Mesenchymal stem cell (in vitro differentiated cells and primary cell): ENCODE measurements at regions not wholly inside any gene's neighbourhood (a gene's known extent, or its start where the extent isn't known, plus 50 kb on each side); places are given as distances from the start of the nearest gene placed in this dataset.

Experiments
- DNase-seq: peaks from one replicate; pipeline ENCODE4 v3.0.0-alpha.2; 2013
- H2AFZ ChIP-seq: one replicate; pipeline ENCODE4 v1.6.1; 2013; ENCODE audit warnings: low read depth, mild to moderate bottlenecking, control low read depth, inconsistent platforms, low read length, moderate library complexity
- H2AK5ac ChIP-seq: 2 replicates; pipeline ENCODE4 v1.6.1; 2013; ENCODE audit warnings: low read length, moderate library complexity, mild to moderate bottlenecking, inconsistent platforms; ENCODE audit not compliant: severe bottlenecking
- H2BK120ac ChIP-seq: one replicate; pipeline ENCODE4 v1.6.1; 2013; ENCODE audit warnings: low read depth, mild to moderate bottlenecking, inconsistent platforms, low read length, moderate library complexity
- H2BK12ac ChIP-seq, 2 experiments: one replicate each; pipeline ENCODE4 v1.6.1; 2013; ENCODE audit warnings: inconsistent platforms in 2 of 2, low read length in 2 of 2, mild to moderate bottlenecking in 2 of 2, moderate library complexity in 2 of 2, control low read depth in 1 of 2
- H2BK15ac ChIP-seq: one replicate; pipeline ENCODE4 v1.6.1; 2013; ENCODE audit warnings: mild to moderate bottlenecking, low read depth, inconsistent platforms; ENCODE audit not compliant: poor library complexity, severe bottlenecking
- H2BK5ac ChIP-seq: 2 replicates; pipeline ENCODE4 v1.6.1; 2013; ENCODE audit warnings: low read depth, mild to moderate bottlenecking, low read length, control low read depth, inconsistent platforms; ENCODE audit not compliant: poor library complexity, severe bottlenecking
- H3K14ac ChIP-seq, 2 experiments: one replicate each; pipeline ENCODE4 v1.6.1; 2013; ENCODE audit warnings: inconsistent platforms in 2 of 2, low read length in 2 of 2, control low read depth in 1 of 2, mild to moderate bottlenecking in 1 of 2, moderate library complexity in 1 of 2
- H3K18ac ChIP-seq, 2 experiments: one replicate each; pipeline ENCODE4 v1.6.1; 2013; ENCODE audit warnings: inconsistent platforms in 2 of 2, low read length in 2 of 2, control low read depth in 1 of 2, low read depth in 1 of 2, mild to moderate bottlenecking in 1 of 2
- H3K23ac ChIP-seq, 2 experiments: one replicate each; pipeline ENCODE4 v1.6.1; 2013; ENCODE audit warnings: inconsistent platforms in 2 of 2, low read length in 2 of 2, mild to moderate bottlenecking in 2 of 2, moderate library complexity in 2 of 2, control low read depth in 1 of 2
- H3K27ac ChIP-seq: 2 replicates; pipeline ENCODE4 v1.5.1; 2013; ENCODE audit warnings: mild to moderate bottlenecking, moderate library complexity, low read length, control low read depth, inconsistent platforms; ENCODE audit not compliant: poor library complexity, severe bottlenecking
- H3K27me3 ChIP-seq, 2 experiments: 2 replicates each; pipeline versions ENCODE4 v1.6.1 to v1.7.0; 2013; ENCODE audit warnings: low read length in 2 of 2, mild to moderate bottlenecking in 2 of 2, moderate library complexity in 2 of 2, control low read depth in 1 of 2, inconsistent platforms in 1 of 2; ENCODE audit not compliant: control insufficient read depth in 1 of 2, insufficient read depth in 1 of 2
- H3K36me3 ChIP-seq, 2 experiments: 2 replicates each; pipeline versions ENCODE4 v1.6.1 to v1.7.0; 2013; ENCODE audit warnings: low read length in 2 of 2, control low read depth in 1 of 2, inconsistent platforms in 1 of 2, low read depth in 1 of 2, mild to moderate bottlenecking in 1 of 2; ENCODE audit not compliant: insufficient read depth in 2 of 2, control insufficient read depth in 1 of 2
- H3K4ac ChIP-seq, 2 experiments: one replicate each; pipeline ENCODE4 v1.6.1; 2013; ENCODE audit warnings: inconsistent platforms in 2 of 2, low read length in 2 of 2, mild to moderate bottlenecking in 2 of 2, moderate library complexity in 2 of 2, control low read depth in 1 of 2, low read depth in 1 of 2
- H3K4me1 ChIP-seq: 2 replicates; pipeline ENCODE4 v1.6.1; 2013; ENCODE audit warnings: low read depth, low read length, control low read depth; ENCODE audit not compliant: control insufficient read depth, insufficient read depth
- H3K4me2 ChIP-seq: 2 replicates; pipeline ENCODE4 v1.6.1; 2013; ENCODE audit warnings: low read length, mild to moderate bottlenecking, inconsistent platforms; ENCODE audit not compliant: poor library complexity, severe bottlenecking
- H3K4me3 ChIP-seq, 2 experiments: 2 replicates each; pipeline versions ENCODE4 v1.5.1 to v1.7.0; 2013; ENCODE audit warnings: low read length in 2 of 2, mild to moderate bottlenecking in 2 of 2, control low read depth in 1 of 2, low read depth in 1 of 2; ENCODE audit not compliant: insufficient read depth in 1 of 2
- H3K79me1 ChIP-seq: replicated peaks from 2 replicates; pipeline ENCODE4 v1.6.1; 2013; ENCODE audit warnings: mild to moderate bottlenecking, control low read depth, low read length, inconsistent platforms; ENCODE audit not compliant: poor library complexity, severe bottlenecking
- H3K9ac ChIP-seq: 2 replicates; pipeline ENCODE4 v1.7.0; 2013; ENCODE audit warnings: mild to moderate bottlenecking, low read length, moderate library complexity
- H3K9me3 ChIP-seq: 2 replicates; pipeline ENCODE4 v1.7.0; 2013; ENCODE audit warnings: mild to moderate bottlenecking, low read length; ENCODE audit not compliant: control insufficient read depth
- H4K8ac ChIP-seq: one replicate; pipeline ENCODE4 v1.6.1; 2013; ENCODE audit warnings: inconsistent platforms, mild to moderate bottlenecking, low read length, moderate library complexity
- H4K91ac ChIP-seq: one replicate; pipeline ENCODE4 v1.6.1; 2013; ENCODE audit warnings: mild to moderate bottlenecking, low read length, inconsistent platforms
- WGBS: methylation state at CpG from one replicate; pipeline ENCODE4 v1.1.7; 2013; ENCODE audit warnings: mixed read lengths; 5-methylcytosine and 5-hydroxymethylcytosine counted together

GRCh38 chr3:43869491-43869890 is 178.8 kb downstream of the ABHD5 start:
- H3K18ac ChIP-seq, result peak overlapping the region; percentile 68 to 69
- no peak overlapping the region for H4K8ac ChIP-seq
- no peaks in the 10 kb centered on the region for H3K9me3 ChIP-seq
- H2AFZ ChIP-seq, result no peak overlapping the region
- H2AK5ac ChIP-seq, result peak overlapping the region; percentile 52
- H3K4me1 ChIP-seq, result peaks cover 44% of the 10 kb centered on the region
- H3K23ac ChIP-seq, result no peak overlapping the region
- WGBS, result no CpG with 5 or more reads among the region's 3 CpGs
- H2BK12ac ChIP-seq, result peak overlapping the region in 1 of 2 experiments; percentile 86
- no peaks in the 10 kb centered on the region for H3K79me1 ChIP-seq
- H2BK120ac ChIP-seq, result peak overlapping the region; percentile 11
- H4K91ac ChIP-seq, result peak overlapping the region; percentile 54
- peak overlapping the region; percentile 90 for H2BK5ac ChIP-seq
- H3K4ac ChIP-seq, result peak overlapping the region in 1 of 2 experiments; percentile 38
- H3K4me2 ChIP-seq, result no peak overlapping the region
- DNase-seq, result no peak
- H3K36me3 ChIP-seq, result no peaks in the 10 kb centered on the region
- H3K14ac ChIP-seq, result peak overlapping the region in 1 of 2 experiments; percentile 47
- H3K27ac ChIP-seq, result peak overlapping the region; percentile 91
- H3K4me3 ChIP-seq, result no peak overlapping the region
- no peaks in the 10 kb centered on the region for H3K27me3 ChIP-seq
- H3K9ac ChIP-seq, result no peak overlapping the region
- no peak overlapping the region for H2BK15ac ChIP-seq

- H2BK5ac ChIP-seq, result peak overlapping the region; percentile 90
Observed at GRCh38 chr3:43870120-43870519, 179.4 kb downstream of the ABHD5 start.

DNA sequence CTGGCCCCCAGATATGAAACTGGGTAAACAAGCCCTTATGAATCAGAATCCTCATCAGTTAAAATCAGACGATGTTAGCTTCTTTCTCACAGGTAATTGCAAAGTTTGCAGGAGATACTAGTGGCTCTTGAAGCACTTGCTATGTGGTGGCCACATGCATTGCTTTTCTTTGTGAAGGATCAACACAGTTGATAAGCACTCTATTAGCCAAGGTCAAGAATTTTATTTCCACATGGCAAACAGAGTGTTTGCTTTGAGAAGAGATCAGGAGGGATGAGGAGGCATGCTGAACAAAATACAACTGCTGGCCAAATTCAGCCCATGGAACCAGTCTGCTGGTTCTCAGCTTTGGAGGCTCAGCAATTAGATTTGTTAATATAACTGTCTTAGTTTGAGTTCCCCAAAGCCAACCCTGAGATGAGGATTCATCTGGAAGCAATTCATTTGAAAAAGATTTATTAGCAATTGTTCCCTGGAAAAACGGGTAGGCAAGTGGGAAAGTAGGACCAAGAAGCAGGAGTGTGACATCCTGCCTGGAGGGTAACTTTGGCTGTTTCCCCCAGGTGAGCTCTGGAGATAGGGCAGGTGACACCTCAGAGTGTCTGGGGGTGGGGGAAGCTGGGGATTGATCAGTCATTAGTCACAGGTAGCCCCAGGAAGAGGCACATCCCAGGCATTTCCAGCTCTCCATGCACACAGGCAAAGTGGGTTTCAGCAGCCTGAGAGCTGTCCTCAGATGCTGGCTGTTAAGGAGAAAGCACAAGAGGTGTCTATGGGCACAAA is 180.3 kb downstream of the ABHD5 start:
- peak overlapping the region; percentile 23 for H4K91ac ChIP-seq
- no peak overlapping the region for H3K14ac ChIP-seq
- H4K8ac ChIP-seq, result no peak overlapping the region
- no peaks in the 10 kb centered on the region for H3K36me3 ChIP-seq
- H2BK5ac ChIP-seq, result no peak overlapping the region
- H3K27me3 ChIP-seq, result no peaks in the 10 kb centered on the region
- H3K4me3 ChIP-seq, result no peak overlapping the region
- H3K4me2 ChIP-seq, result no peak overlapping the region
- peak overlapping the region; percentile 14 to 17 for H3K18ac ChIP-seq
- H2AFZ ChIP-seq, result no peak overlapping the region
- H2BK120ac ChIP-seq, result peak overlapping the region; percentile 45
- WGBS, result 54% methylated on average over 2 of the region's 2 CpGs
- H3K79me1 ChIP-seq, result no peaks in the 10 kb centered on the region
- H3K9me3 ChIP-seq, result no peaks in the 10 kb centered on the region
- DNase-seq, result no peak
- peak overlapping the region; percentile 7 to 56 for H2BK12ac ChIP-seq
- peak overlapping the region; percentile 78 for H2AK5ac ChIP-seq
- H3K9ac ChIP-seq, result peak overlapping the region; percentile 78
- H3K4me1 ChIP-seq, result peaks cover 35% of the 10 kb centered on the region
- no peak overlapping the region for H2BK15ac ChIP-seq
- no peak overlapping the region for H3K4ac ChIP-seq
- no peak overlapping the region for H3K23ac ChIP-seq
- peak overlapping the region; percentile 70 for H3K27ac ChIP-seq

More at GRCh38 chr3:43870120-43870519, 179.4 kb downstream of the ABHD5 start:
- Histone ChIP-seq H3K27me3 (no peaks in the 10 kb centered on the region), H2BK12ac (peak overlapping the region in 1 of 2 experiments; percentile 34), H3K23ac (no peak overlapping the region), H3K9ac (peak overlapping the region; percentile 4), H3K14ac (no peak overlapping the region), H3K4me1 (peaks cover 41% of the 10 kb centered on the region), H2AK5ac (peak overlapping the region; percentile 52), H3K4me2 (peak overlapping the region; percentile 23), H4K91ac (no peak overlapping the region), H3K9me3 (no peaks in the 10 kb centered on the region), H2BK120ac (peak overlapping the region; percentile 11), H3K79me1 (no peaks in the 10 kb centered on the region), H3K4ac (no peak overlapping the region), H3K36me3 (no peaks in the 10 kb centered on the region), H3K18ac (peak overlapping the region in 1 of 2 experiments; percentile 33), H2BK15ac (no peak overlapping the region), H4K8ac (no peak overlapping the region), H2AFZ (no peak overlapping the region), H3K27ac (peak overlapping the region; percentile 91), H3K4me3 (no peak overlapping the region)
- DNase-seq, result peak; percentile 66
- WGBS, result 6% methylated on average over 1 of the region's 2 CpGs

DNA sequence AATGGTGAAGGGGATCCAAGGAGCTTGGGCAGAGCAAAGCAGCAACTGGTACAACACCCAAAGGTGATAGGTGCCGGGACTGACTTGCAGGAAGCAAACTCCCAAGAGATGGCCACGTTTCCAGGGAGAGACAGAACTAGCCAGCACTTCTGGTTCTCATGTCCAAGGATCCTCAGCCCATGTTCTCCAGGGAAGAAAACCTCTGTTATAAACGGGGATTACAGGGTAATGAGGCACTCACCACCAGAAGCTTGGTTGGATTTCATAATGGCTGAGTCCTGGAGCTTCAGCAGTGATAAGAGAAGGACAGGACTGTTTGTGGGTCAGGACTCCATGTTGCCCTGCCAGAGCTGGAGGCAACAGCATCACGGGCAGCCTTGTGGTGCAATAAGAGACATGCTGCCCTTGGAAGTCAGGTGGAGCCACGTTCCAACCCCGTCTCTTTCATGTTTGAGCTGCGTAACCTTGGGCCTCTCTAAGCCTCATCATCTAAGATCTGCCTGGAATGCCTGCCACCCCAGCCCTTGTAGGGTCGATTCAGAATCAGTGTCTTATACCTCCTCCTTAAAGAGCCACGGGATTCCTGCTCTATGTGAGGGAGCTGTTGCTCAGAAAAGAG is 181.0 kb downstream of the ABHD5 start:
- Histone ChIP-seq H3K36me3 (no peaks in the 10 kb centered on the region), H4K91ac (peak overlapping the region; percentile 87), H3K4me1 (peaks cover 31% of the 10 kb centered on the region), H3K9ac (peak overlapping the region; percentile 78), H3K9me3 (no peaks in the 10 kb centered on the region), H2BK12ac (peak overlapping the region; percentile 7 to 56), H2AFZ (no peak overlapping the region), H3K4me3 (peak overlapping the region in 1 of 2 experiments; percentile 47), H2BK15ac (no peak overlapping the region), H2AK5ac (peak overlapping the region; percentile 78), H3K79me1 (no peaks in the 10 kb centered on the region), H3K27me3 (no peaks in the 10 kb centered on the region), H3K14ac (no peak overlapping the region), H3K4ac (peak overlapping the region; percentile 0 to 27), H4K8ac (peak overlapping the region; percentile 76), H3K23ac (no peak overlapping the region), H3K18ac (peak overlapping the region; percentile 14 to 73), H2BK120ac (peak overlapping the region; percentile 11), H3K4me2 (no peak overlapping the region), H3K27ac (peak overlapping the region; percentile 75), H2BK5ac (peak overlapping the region; percentile 20)
- peak; percentile 28 for DNase-seq
- WGBS, result 77% methylated on average over 9 of the region's 9 CpGs
